Neural cell (in vitro differentiated cells): ENCODE measurements at regions not wholly inside any gene's neighbourhood (a gene's known extent, or its start where the extent isn't known, plus 50 kb on each side); places are given as distances from the start of the nearest gene placed in this dataset.

Source experiments
- H2AFZ ChIP-seq: fragments of 200-600, 300-800 bp; sonication (generic), shearing (Covaris generic); 2 replicates; pipeline ENCODE4 v1.6.0; 2014; ENCODE audit warnings: low read depth, mild to moderate bottlenecking, antibody characterized with exemption, low read length, moderate library complexity
- H3F3A ChIP-seq: fragments of 200-600 bp; shearing (Covaris generic); 2 replicates; pipeline ENCODE4 v1.6.1; 2016; ENCODE audit warnings: mild to moderate bottlenecking, moderate library complexity, mixed read lengths, antibody characterized with exemption, low read length; ENCODE audit not compliant: insufficient read depth, poor library complexity, severe bottlenecking
- H3K27ac ChIP-seq: fragments of 200-600, 300-800 bp; sonication (generic), shearing (Covaris generic); 2 replicates; pipeline ENCODE4 v1.5.1; 2014; ENCODE audit warnings: mild to moderate bottlenecking, low read length, moderate library complexity
- H3K27me3 ChIP-seq: fragments of 300-800, 200-600 bp; sonication (generic), shearing (Covaris generic); 2 replicates; pipeline ENCODE4 v1.6.0; 2014; ENCODE audit warnings: mild to moderate bottlenecking, low read depth, low read length, moderate library complexity; ENCODE audit not compliant: insufficient read depth
- H3K36me3 ChIP-seq: fragments of 300-800, 200-600 bp; sonication (generic), shearing (Covaris generic); 2 replicates; pipeline ENCODE4 v1.5.1; 2014; ENCODE audit warnings: mild to moderate bottlenecking, antibody characterized with exemption, low read length, moderate library complexity; ENCODE audit not compliant: insufficient read depth
- H3K4me2 ChIP-seq: fragments of 300-800, 200-600 bp; sonication (generic), shearing (Covaris generic); 2 replicates; pipeline ENCODE4 v1.6.0; 2014; ENCODE audit warnings: mild to moderate bottlenecking, low read length
- H3K4me3 ChIP-seq: fragments of 300-800, 200-600 bp; sonication (generic), shearing (Covaris generic); 2 replicates; pipeline ENCODE4 v1.5.1; 2014; ENCODE audit warnings: mild to moderate bottlenecking, low read length, moderate library complexity
- H3K79me2 ChIP-seq: fragments of 200-600 bp; shearing (Covaris generic); replicated peaks from 2 replicates; pipeline ENCODE4 v1.6.0; 2014; ENCODE audit warnings: mild to moderate bottlenecking, low read length, moderate library complexity; ENCODE audit not compliant: insufficient read depth
- H3K9ac ChIP-seq: fragments of 300-800, 200-600 bp; sonication (generic), shearing (Covaris generic); 2 replicates; pipeline ENCODE4 v1.6.1; 2016; ENCODE audit warnings: mild to moderate bottlenecking, low read length, mixed read lengths
- H3K9me2 ChIP-seq: fragments of 200-600 bp; shearing (Covaris generic); 2 replicates; pipeline ENCODE4 v1.6.1; 2016; ENCODE audit warnings: mild to moderate bottlenecking, low read length, mixed read lengths; ENCODE audit not compliant: insufficient read depth
- H3K9me3 ChIP-seq: fragments of 200-600, 300-800 bp; sonication (generic), shearing (Covaris generic); 2 replicates; pipeline ENCODE4 v1.6.1; 2016; ENCODE audit warnings: mild to moderate bottlenecking, mixed run types, low read length, moderate library complexity, mixed read lengths
- H4K20me1 ChIP-seq: fragments of 200-600 bp; shearing (Covaris generic); 2 replicates; pipeline ENCODE4 v1.6.1; 2016; ENCODE audit warnings: mild to moderate bottlenecking, mixed run types; ENCODE audit not compliant: insufficient read depth
- CTCF ChIP-seq: fragments of 450-650 bp; IDR thresholded peaks from 2 replicates; pipeline ENCODE4 v1.5.1; 2014; ENCODE audit warnings: antibody characterized with exemption, mild to moderate bottlenecking, moderate library complexity; ENCODE audit not compliant: poor library complexity, severe bottlenecking
- EP300 ChIP-seq: fragments of 450-650 bp; conservative IDR thresholded peaks from 2 replicates; pipeline ENCODE4 v1.6.1; 2014; ENCODE audit warnings: antibody characterized with exemption, mild to moderate bottlenecking, moderate library complexity; ENCODE audit not compliant: poor library complexity, severe bottlenecking
- EZH2 ChIP-seq: fragments of 200-600, 300-800 bp; shearing (Covaris generic), sonication (generic); IDR thresholded peaks from 2 replicates; pipeline ENCODE4 v1.6.1; 2014; ENCODE audit warnings: antibody characterized with exemption, low read length, borderline replicate concordance, mild to moderate bottlenecking; ENCODE audit not compliant: insufficient read depth, poor library complexity, severe bottlenecking
- MXI1 ChIP-seq: fragments of 450-650 bp; conservative IDR thresholded peaks from 2 replicates; pipeline ENCODE4 v1.6.1; 2014; ENCODE audit warnings: antibody characterized with exemption, mild to moderate bottlenecking; ENCODE audit not compliant: poor library complexity, severe bottlenecking
- POLR2AphosphoS5 ChIP-seq: IDR thresholded peaks from 2 replicates; pipeline ENCODE4 v1.6.1; 2012
- RAD21 ChIP-seq: fragments of 450-650 bp; conservative IDR thresholded peaks from 2 replicates; pipeline ENCODE4 v1.6.1; 2014; ENCODE audit warnings: antibody characterized with exemption, mild to moderate bottlenecking, moderate library complexity
- REST ChIP-seq: IDR thresholded peaks from 2 replicates; pipeline ENCODE4 v1.6.1; 2012; ENCODE audit warnings: borderline replicate concordance
- SMC3 ChIP-seq: fragments of 450-650 bp; conservative IDR thresholded peaks from 2 replicates; pipeline ENCODE4 v1.6.1; 2014; ENCODE audit warnings: antibody characterized with exemption, mild to moderate bottlenecking, moderate library complexity; ENCODE audit not compliant: poor library complexity
- TAF1 ChIP-seq: IDR thresholded peaks from 2 replicates; pipeline ENCODE4 v1.6.1; 2012; ENCODE audit warnings: low read depth

- no peaks in the 10 kb centered on the region for H3K9me3 ChIP-seq
- TF ChIP-seq RAD21: no peak
- no peak for TF ChIP-seq POLR2AphosphoS5
- TF ChIP-seq EP300: no peak
- TF ChIP-seq CTCF: no peak
- TF ChIP-seq MXI1: no peak
- no peak for TF ChIP-seq EZH2
- TF ChIP-seq TAF1: no peak
- no peak for TF ChIP-seq SMC3
- TF ChIP-seq REST: no peak
Measured at GRCh38 chr1:101108111-101108500, 82.5 kb upstream of the DPH5 start.

GRCh38 chr1:101107496-101108110 lies 82.0 kb upstream of the DPH5 start:
- no peaks in the 10 kb centered on the region for H3K79me2 ChIP-seq
- no peaks in the 10 kb centered on the region for H3K36me3 ChIP-seq
- no peak overlapping the region for H3K27ac ChIP-seq
- no peaks in the 10 kb centered on the region for H3F3A ChIP-seq
- no peak overlapping the region for H3K9ac ChIP-seq
- no peaks in the 10 kb centered on the region for H4K20me1 ChIP-seq
- no peak overlapping the region for H3K4me3 ChIP-seq
- no peaks in the 10 kb centered on the region for H3K9me2 ChIP-seq
- no peaks in the 10 kb centered on the region for H3K9me3 ChIP-seq
- no peaks in the 10 kb centered on the region for H3K27me3 ChIP-seq
- no peak for TF ChIP-seq MXI1
- no peak for TF ChIP-seq SMC3
- TF ChIP-seq CTCF: no peak
- no peak for TF ChIP-seq TAF1
- TF ChIP-seq REST: no peak
- TF ChIP-seq EZH2: no peak
- TF ChIP-seq EP300: no peak
- TF ChIP-seq POLR2AphosphoS5: no peak
- TF ChIP-seq RAD21: no peak
- H3K4me2 ChIP-seq: no peak overlapping the region
- H2AFZ ChIP-seq: no peak overlapping the region

More at GRCh38 chr1:101108111-101108500, 82.5 kb upstream of the DPH5 start:
- Histone ChIP-seq H4K20me1 (no peaks in the 10 kb centered on the region), H3K9me2 (no peaks in the 10 kb centered on the region), H3K9ac (no peak overlapping the region), H3K79me2 (no peaks in the 10 kb centered on the region), H3K36me3 (no peaks in the 10 kb centered on the region), H3K27me3 (no peaks in the 10 kb centered on the region), H3F3A (no peaks in the 10 kb centered on the region), H2AFZ (no peak overlapping the region), H3K4me2 (no peak overlapping the region), H3K4me3 (no peak overlapping the region), H3K27ac (no peak overlapping the region)
